CD8-positive, alpha-beta memory T cell (primary cell): ENCODE measurements at regions not wholly inside any gene's neighbourhood (a gene's known extent, or its start where the extent isn't known, plus 50 kb on each side); places are given as distances from the start of the nearest gene placed in this dataset.
"Not testable (repeated sequence)": the region's sequence is repeated elsewhere in the genome, so short reads cannot be mapped to it uniquely, and the experiment has no call there.

ENCODE experiments used
- CTCF ChIA-PET: fragments of 350-600 bp; sonication (Branson Sonifier 250); formaldehyde crosslinking; loops from one replicate; lab custom pipeline; 2021; ENCODE audit warnings: antibody characterized with exemption; lab: Charles Lee
- POLR2A ChIA-PET: fragments of 350-600 bp; sonication (Branson Sonifier 250); formaldehyde crosslinking; loops from one replicate; lab custom pipeline; 2021; ENCODE audit warnings: antibody characterized with exemption; lab: Charles Lee
- DNase-seq, 5 donors: peaks; one replicate each; pipeline versions ENCODE4 v3.0.0 to v3.0.0-alpha.2; 2020 to 2022; ENCODE audit warnings: mixed read lengths in 1 of 5
- H3K27ac ChIP-seq: one replicate; pipeline ENCODE4 v1.7.0; 2013; ENCODE audit warnings: low read depth, mild to moderate bottlenecking, low read length, moderate library complexity
- H3K27me3 ChIP-seq: 2 replicates; pipeline ENCODE4 v1.7.0; 2013; ENCODE audit warnings: low read length, mild to moderate bottlenecking; ENCODE audit not compliant: insufficient read depth, poor library complexity, severe bottlenecking
- H3K36me3 ChIP-seq: 2 replicates; pipeline ENCODE4 v1.7.0; 2013; ENCODE audit warnings: mild to moderate bottlenecking, low read length, moderate library complexity; ENCODE audit not compliant: insufficient read depth
- H3K4me1 ChIP-seq: 2 replicates; pipeline ENCODE4 v1.7.0; 2013; ENCODE audit warnings: mild to moderate bottlenecking, low read length, moderate library complexity; ENCODE audit not compliant: insufficient read depth
- H3K4me3 ChIP-seq: 2 replicates; pipeline ENCODE4 v1.7.0; 2013; ENCODE audit warnings: mild to moderate bottlenecking, low read length
- H3K9me3 ChIP-seq: 2 replicates; pipeline ENCODE4 v1.7.0; 2013; ENCODE audit warnings: mild to moderate bottlenecking, low read length
- H3K27ac Mint-ChIP-seq, 8 donors: one replicate each; pipeline ENCODE4 v1.8.0; 2020 to 2021; ENCODE audit warnings: mixed read lengths in 8 of 8, mild to moderate bottlenecking in 6 of 8, inconsistent platforms in 3 of 8, moderate library complexity in 3 of 8
- H3K27me3 Mint-ChIP-seq, 2 donors: one replicate each; pipeline ENCODE4 v1.8.0; 2020 to 2021; ENCODE audit warnings: mixed read lengths in 2 of 2, mild to moderate bottlenecking in 1 of 2, moderate library complexity in 1 of 2
- H3K36me3 Mint-ChIP-seq, 3 donors: one replicate each; pipeline ENCODE4 v1.8.0; 2020 to 2021; ENCODE audit warnings: mixed read lengths in 3 of 3, inconsistent platforms in 1 of 3, mild to moderate bottlenecking in 1 of 3
- H3K4me1 Mint-ChIP-seq, 3 donors: one replicate each; pipeline ENCODE4 v1.8.0; 2020 to 2021; ENCODE audit warnings: mixed read lengths in 3 of 3, inconsistent platforms in 1 of 3, mild to moderate bottlenecking in 1 of 3
- H3K4me3 Mint-ChIP-seq, 7 donors: one replicate each; pipeline ENCODE4 v1.8.0; 2020 to 2021; ENCODE audit warnings: mixed read lengths in 7 of 7, mild to moderate bottlenecking in 6 of 7, moderate library complexity in 4 of 7, inconsistent platforms in 2 of 7
- H3K9me3 Mint-ChIP-seq, 5 donors: one replicate each; pipeline ENCODE4 v1.8.0; 2020 to 2022; ENCODE audit warnings: mixed read lengths in 5 of 5, mild to moderate bottlenecking in 3 of 5, moderate library complexity in 2 of 5, inconsistent platforms in 1 of 5

GRCh38 chr14:95787941-95788340 is 74.0 kb upstream of the TCL1A start:
- peaks cover 0 to 3% (median 0%) of the 10 kb centered on the region in 5 donors for H3K9me3 Mint-ChIP-seq
- Histone ChIP-seq H3K27ac (no peak overlapping the region), H3K9me3 (no peaks in the 10 kb centered on the region), H3K4me1 (no peaks in the 10 kb centered on the region), H3K4me3 (no peak overlapping the region), H3K27me3 (no peaks in the 10 kb centered on the region), H3K36me3 (no peaks in the 10 kb centered on the region)
- CTCF ChIA-PET: no interaction called here
- H3K4me1 Mint-ChIP-seq: no peaks in the 10 kb centered on the region
- H3K27me3 Mint-ChIP-seq: peaks cover 21 to 23% of the 10 kb centered on the region in 2 donors
- no peak overlapping the region for H3K4me3 Mint-ChIP-seq
- H3K36me3 Mint-ChIP-seq: no peaks in the 10 kb centered on the region
- H3K27ac Mint-ChIP-seq: peak overlapping the region in 1 of 8 donors; percentile 26
- DNase-seq: no peak
- POLR2A ChIA-PET: no interaction called here

DNA sequence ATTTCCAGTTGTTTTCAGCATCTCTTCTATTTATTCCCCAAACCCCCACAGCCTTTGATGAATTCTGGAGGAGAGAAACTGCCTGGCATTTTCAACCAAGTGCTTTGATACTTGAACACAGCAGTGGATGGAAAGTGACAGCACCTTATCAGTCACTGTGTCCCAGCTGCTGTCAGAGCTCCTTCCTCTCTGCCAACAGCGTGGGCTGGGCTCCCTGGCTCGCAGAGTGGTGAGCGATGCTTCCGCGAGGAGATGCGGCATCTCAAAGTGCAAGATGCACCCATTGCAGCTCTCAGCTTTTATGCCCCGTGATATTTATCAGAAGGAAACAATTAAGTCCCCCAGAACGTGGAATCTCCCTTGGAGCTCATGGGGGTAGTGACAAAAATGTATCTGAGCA is 72.6 kb upstream of the TCL1A start:
- no peaks in the 10 kb centered on the region for H3K4me1 ChIP-seq
- Mint-ChIP-seq H3K4me3 (no peak overlapping the region), H3K4me1 (no peaks in the 10 kb centered on the region), H3K27ac (no peak overlapping the region), H3K36me3 (no peaks in the 10 kb centered on the region), H3K9me3 (peaks cover 0 to 3% (median 0%) of the 10 kb centered on the region in 5 donors), H3K27me3 (peaks cover 16 to 22% of the 10 kb centered on the region in 2 donors)
- no peak overlapping the region for H3K4me3 ChIP-seq
- no peak overlapping the region for H3K27ac ChIP-seq
- CTCF ChIA-PET: no interaction called here
- DNase-seq: no peak
- POLR2A ChIA-PET: no interaction called here
- H3K36me3 ChIP-seq: no peaks in the 10 kb centered on the region
- H3K27me3 ChIP-seq: no peaks in the 10 kb centered on the region
- H3K9me3 ChIP-seq: no peaks in the 10 kb centered on the region

DNA sequence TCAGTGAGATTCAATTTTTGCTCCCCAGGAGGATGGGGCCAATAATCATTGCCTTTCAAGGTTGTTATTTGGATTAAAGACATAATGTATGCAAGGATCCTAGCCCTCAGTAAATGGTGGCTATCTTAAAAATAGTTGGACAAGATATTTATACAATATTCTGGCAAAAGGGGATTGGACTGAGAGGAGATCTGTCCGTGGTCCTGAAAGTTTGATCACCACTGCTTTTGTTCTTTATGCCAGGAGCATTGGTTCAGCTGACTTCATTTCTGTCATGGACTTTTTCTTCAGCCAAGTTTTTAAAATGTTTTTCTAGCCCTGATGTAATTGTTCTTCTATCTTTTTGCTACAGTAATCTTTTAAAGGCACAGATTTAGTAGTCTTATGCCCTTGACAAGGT is 70.2 kb upstream of the TCL1A start:
- ChIA-PET POLR2A (no interaction called here), CTCF (no interaction called here)
- Mint-ChIP-seq H3K36me3 (no peaks in the 10 kb centered on the region), H3K4me1 (no peaks in the 10 kb centered on the region), H3K4me3 (no peak overlapping the region), H3K27me3 (peaks cover 8% of the 10 kb centered on the region in 2 donors), H3K9me3 (peaks cover 0 to 3% (median 0%) of the 10 kb centered on the region in 5 donors), H3K27ac (peak overlapping the region in 1 of 8 donors; percentile 67)
- Histone ChIP-seq H3K27me3 (no peaks in the 10 kb centered on the region), H3K4me1 (no peaks in the 10 kb centered on the region), H3K4me3 (no peak overlapping the region), H3K9me3 (no peaks in the 10 kb centered on the region), H3K27ac (no peak overlapping the region), H3K36me3 (no peaks in the 10 kb centered on the region)
- no peak for DNase-seq

DNA sequence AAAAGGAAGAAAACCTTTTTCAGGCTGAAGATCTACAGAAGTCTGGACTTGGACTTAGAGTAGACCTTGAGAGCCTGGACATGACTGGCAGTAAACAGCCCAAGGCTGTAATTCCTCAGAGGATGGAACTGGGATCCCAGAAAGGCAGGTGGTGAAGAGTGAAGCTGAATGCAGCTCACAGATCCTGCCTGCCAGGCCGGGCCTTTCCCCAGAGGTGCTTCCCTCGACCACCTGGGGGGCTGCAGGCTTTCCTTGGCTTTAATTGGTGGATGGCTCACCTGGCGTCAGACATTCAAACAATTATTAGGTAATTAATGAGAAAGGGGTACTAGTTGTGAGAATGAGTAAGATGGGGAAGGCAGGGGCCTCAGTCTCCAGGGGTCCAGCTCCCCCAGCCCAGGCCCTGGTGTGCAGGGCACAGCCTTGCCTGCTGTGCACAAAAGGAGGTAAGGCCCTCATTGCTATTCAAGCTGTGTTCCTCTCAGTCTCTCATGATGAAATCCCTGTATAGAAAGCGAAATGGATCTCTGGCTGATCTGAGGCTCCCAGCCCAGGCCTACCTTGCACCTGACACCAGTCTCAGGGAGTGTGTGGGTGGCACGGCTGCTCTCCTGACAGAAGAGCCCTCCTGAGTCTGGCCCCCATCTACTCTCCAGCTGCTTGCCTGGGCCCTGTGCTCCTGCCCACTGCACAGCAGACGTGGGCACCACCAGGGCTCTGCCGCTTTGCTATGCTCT is 63.0 kb upstream of the TCL1A start:
- ChIA-PET CTCF (interaction anchor here (1.3 kb wide), 1 partner anchor 350 kb away, joined by 3 read pairs; no protein-coding TSS in a partner anchor), POLR2A (no interaction called here)
- Histone ChIP-seq H3K27me3 (no peaks in the 10 kb centered on the region), H3K4me3 (no peak overlapping the region), H3K36me3 (no peaks in the 10 kb centered on the region), H3K27ac (no peak overlapping the region), H3K9me3 (no peaks in the 10 kb centered on the region), H3K4me1 (no peaks in the 10 kb centered on the region)
- no peaks in the 10 kb centered on the region for H3K36me3 Mint-ChIP-seq
- H3K27me3 Mint-ChIP-seq: peaks cover 6 to 23% of the 10 kb centered on the region in 2 donors
- H3K4me3 Mint-ChIP-seq: no peak overlapping the region
- H3K9me3 Mint-ChIP-seq: no peaks in the 10 kb centered on the region
- no peaks in the 10 kb centered on the region for H3K4me1 Mint-ChIP-seq
- H3K27ac Mint-ChIP-seq: no peak overlapping the region
- DNase-seq: no peak

- peaks cover 6 to 26% of the 10 kb centered on the region in 2 donors for H3K27me3 Mint-ChIP-seq
- CTCF ChIA-PET: interaction anchor here (0.6 to 2.3 kb wide), 8 partner anchors 9 to 345 kb away, joined by 3 to 12 read pairs (median 4); no protein-coding TSS in a partner anchor
Measured at GRCh38 chr14:95774265-95775160, 60.6 kb upstream of the TCL1A start.

GRCh38 chr14:95770777-95771176 is 56.9 kb upstream of the TCL1A start:
- POLR2A ChIA-PET: no interaction called here
- H3K4me1 ChIP-seq: no peaks in the 10 kb centered on the region
- H3K27me3 ChIP-seq: no peaks in the 10 kb centered on the region
- Mint-ChIP-seq H3K27ac (peak overlapping the region in 1 of 8 donors; percentile 52), H3K9me3 (no peaks in the 10 kb centered on the region), H3K27me3 (peaks cover 9 to 38% of the 10 kb centered on the region in 2 donors), H3K4me3 (no peak overlapping the region), H3K4me1 (no peaks in the 10 kb centered on the region), H3K36me3 (no peaks in the 10 kb centered on the region)
- H3K27ac ChIP-seq: no peak overlapping the region
- no peak for DNase-seq
- CTCF ChIA-PET: no interaction called here
- H3K4me3 ChIP-seq: no peak overlapping the region
- H3K36me3 ChIP-seq: no peaks in the 10 kb centered on the region
- no peaks in the 10 kb centered on the region for H3K9me3 ChIP-seq

More at GRCh38 chr14:95774265-95775160, 60.6 kb upstream of the TCL1A start:
- Histone ChIP-seq H3K36me3 (no peaks in the 10 kb centered on the region), H3K4me3 (no peak overlapping the region), H3K9me3 (no peaks in the 10 kb centered on the region), H3K27me3 (no peaks in the 10 kb centered on the region), H3K27ac (no peak overlapping the region), H3K4me1 (no peaks in the 10 kb centered on the region)
- Mint-ChIP-seq H3K27ac (no peak overlapping the region), H3K36me3 (no peaks in the 10 kb centered on the region), H3K9me3 (no peaks in the 10 kb centered on the region), H3K4me3 (no peak overlapping the region), H3K4me1 (no peaks in the 10 kb centered on the region)
- peak in 4 of 5 donors; percentile 7 to 22 (median 12) for DNase-seq
- POLR2A ChIA-PET: no interaction called here

DNA sequence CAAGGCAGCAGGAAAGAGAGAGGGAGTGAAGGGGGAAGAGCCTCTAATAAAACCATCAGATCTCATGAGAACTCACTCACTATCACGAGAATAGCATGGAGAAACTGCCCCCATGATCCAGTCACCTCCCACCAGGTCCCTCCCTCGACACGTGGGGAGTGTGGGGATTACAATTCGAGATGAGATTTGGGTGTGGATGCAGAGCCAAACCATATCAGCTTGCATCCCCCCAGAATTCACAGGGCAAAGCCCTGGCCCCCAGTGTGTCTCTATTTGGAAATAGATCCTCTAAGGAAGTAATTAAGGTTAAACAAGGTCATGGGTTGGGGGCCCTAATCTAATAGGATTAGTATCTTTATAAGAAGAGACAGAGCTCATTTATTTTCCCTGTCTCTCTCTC is 56.1 kb upstream of the TCL1A start:
- no peaks in the 10 kb centered on the region for H3K36me3 ChIP-seq
- POLR2A ChIA-PET: interaction anchor here (0.8 kb wide), 1 partner anchor 356 kb away, joined by 7 read pairs; no protein-coding TSS in a partner anchor
- Mint-ChIP-seq H3K9me3 (no peaks in the 10 kb centered on the region), H3K4me3 (no peak overlapping the region), H3K27ac (no peak overlapping the region), H3K27me3 (peaks cover 8 to 33% of the 10 kb centered on the region in 2 donors), H3K36me3 (no peaks in the 10 kb centered on the region), H3K4me1 (no peaks in the 10 kb centered on the region)
- H3K4me3 ChIP-seq: no peak overlapping the region
- no peaks in the 10 kb centered on the region for H3K4me1 ChIP-seq
- no peaks in the 10 kb centered on the region for H3K9me3 ChIP-seq
- no peak overlapping the region for H3K27ac ChIP-seq
- H3K27me3 ChIP-seq: no peaks in the 10 kb centered on the region
- DNase-seq: no peak
- CTCF ChIA-PET: no interaction called here

GRCh38 chr14:95769431-95769830 is 55.5 kb upstream of the TCL1A start:
- H3K27me3 ChIP-seq, H3K4me1 Mint-ChIP-seq, H3K27ac Mint-ChIP-seq, H3K4me3 ChIP-seq, H3K36me3 ChIP-seq, H3K4me1 ChIP-seq, CTCF ChIA-PET, H3K9me3 Mint-ChIP-seq, H3K4me3 Mint-ChIP-seq, H3K9me3 ChIP-seq, DNase-seq, H3K36me3 Mint-ChIP-seq, H3K27ac ChIP-seq: not testable (repeated sequence)
- POLR2A ChIA-PET: interaction anchor here (0.8 kb wide), 1 partner anchor 356 kb away, joined by 7 read pairs; no protein-coding TSS in a partner anchor
- H3K27me3 Mint-ChIP-seq: peaks cover 5 to 29% of the 10 kb centered on the region in 2 donors
